Left colon (tissue), 2 donors: ENCODE measurements at regions not wholly inside any gene's neighbourhood (a gene's known extent, or its start where the extent isn't known, plus 50 kb on each side); places are given as distances from the start of the nearest gene placed in this dataset.
A peak's percentile ranks its signal among the peaks of the same experiment; 100 is the strongest.
"Not testable (repeated sequence)": the region's sequence is repeated elsewhere in the genome, so short reads cannot be mapped to it uniquely, and the experiment has no call there.

Experiments
- ATAC-seq: fragments of 200-7000 bp; cut with Tn5 transposase; one replicate; pipeline ENCODE4 v1.9.1; 2020; ENCODE audit warnings: mild to moderate bottlenecking, moderate library complexity
- DNase-seq, 2 donors: peaks; one replicate each; pipeline ENCODE4 v3.0.0-alpha.2; 2020
- intact Hi-C, 2 donors: fragments of 100-400 bp; cut with DNase I in 1 of 2; cut with micrococcal nuclease in 1 of 2; formaldehyde crosslinking; loops; one replicate each; pipeline versions ENCODE4 v1.11.2 to v1.14.0; 2022; cut with DNase I, micrococcal nuclease
- donor health status: DM: no; HTN: no; CAD: no.
- donor health status: DM: yes; HTN: yes; CAD: no.

GRCh38 chr11:45000918-45001317 is 50.2 kb upstream of the TP53I11 start:
- DNase-seq (no peak), ATAC-seq (no peak)
- intact Hi-C loops = no loop called here

DNA sequence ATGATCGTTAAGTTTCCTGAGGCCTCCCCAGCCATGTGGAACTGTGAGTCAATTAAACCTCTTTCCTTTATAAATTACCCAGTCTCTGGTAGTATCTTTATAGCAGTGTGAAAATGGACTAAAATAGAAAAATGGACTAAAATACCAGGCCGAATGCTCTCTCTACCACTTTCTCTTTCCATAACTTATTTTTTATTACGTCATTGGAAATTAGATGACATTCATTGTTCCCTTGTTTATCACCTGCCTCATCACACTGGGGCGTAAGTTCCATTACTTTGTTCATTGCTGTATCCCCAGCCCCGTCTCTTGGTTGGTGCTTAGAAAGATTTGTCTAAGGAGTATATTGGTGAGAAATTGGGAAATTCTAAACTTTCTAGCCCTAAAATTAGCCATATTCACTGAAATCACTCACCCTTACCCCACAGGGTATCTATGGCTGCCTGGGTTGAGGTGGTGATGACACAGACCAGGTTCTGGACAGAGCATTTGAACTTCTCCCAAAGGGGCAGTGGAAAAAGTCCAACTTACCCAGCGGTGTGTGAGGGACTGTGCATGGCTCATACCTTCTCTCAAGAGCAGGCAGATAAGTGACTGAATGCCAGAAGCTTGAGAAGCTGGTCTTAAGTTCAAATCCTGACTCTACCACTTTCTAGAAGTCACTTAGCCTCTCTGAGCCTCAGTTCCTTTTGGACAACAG is 50.9 kb upstream of the TP53I11 start:
- intact Hi-C loops = no loop called here
- no peak for ATAC-seq
- DNase-seq = no peak

GRCh38 chr11:45005106-45005505 is 54.4 kb upstream of the TP53I11 start:
- intact Hi-C loops = no loop called here
- DNase-seq = no peak
- no peak for ATAC-seq

GRCh38 chr11:45007011-45007410 is 56.3 kb upstream of the TP53I11 start:
- intact Hi-C loops = no loop called here
- ATAC-seq = no peak
- no peak for DNase-seq

DNA sequence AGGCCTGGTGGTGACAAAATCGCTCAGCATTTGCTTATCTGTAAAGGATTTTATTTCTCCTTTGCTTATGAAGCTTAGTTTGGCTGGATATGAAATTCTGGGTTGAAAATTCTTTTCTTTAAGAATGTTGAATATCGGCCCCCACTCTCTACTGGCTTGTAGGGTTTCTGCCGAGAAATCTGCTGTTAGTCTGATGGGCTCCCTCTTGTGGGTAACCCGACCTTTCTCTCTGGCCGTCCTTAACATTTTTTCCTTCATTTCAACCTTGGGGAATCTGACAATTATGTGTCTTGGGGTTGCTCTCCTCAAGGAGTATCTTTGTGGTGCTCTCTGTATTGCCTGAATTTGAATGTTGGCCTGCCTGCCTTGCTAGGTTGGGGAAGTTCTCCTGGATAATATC is 65.3 kb upstream of the TP53I11 start:
- ATAC-seq, DNase-seq, intact Hi-C loops: not testable (repeated sequence)

- DNase-seq, intact Hi-C loops, ATAC-seq: not testable (repeated sequence)
Measured at GRCh38 chr11:45016446-45016845, 65.8 kb upstream of the TP53I11 start.

DNA sequence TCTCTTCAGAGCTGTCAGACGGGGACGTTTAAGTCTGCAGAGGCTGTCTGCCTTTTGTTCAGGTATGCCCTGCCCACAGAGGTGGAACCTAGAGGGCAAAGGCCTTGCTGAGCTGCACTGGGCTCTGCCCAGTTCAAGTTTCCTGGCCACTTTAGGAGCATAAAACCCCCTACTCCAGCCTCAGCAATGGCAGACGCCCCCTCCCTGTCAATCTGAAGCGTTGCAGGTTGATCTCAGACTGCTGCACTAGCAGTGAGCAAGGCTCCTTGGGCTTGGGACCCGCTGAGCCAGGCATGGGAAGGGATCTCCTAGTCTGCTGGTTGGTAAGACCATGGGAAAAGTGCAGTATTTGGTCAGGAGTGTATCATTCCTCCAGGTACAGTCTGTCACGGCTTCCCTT is 66.6 kb upstream of the TP53I11 start:
- no peak for DNase-seq
- ATAC-seq = no peak
- intact Hi-C loops = no loop called here

DNA sequence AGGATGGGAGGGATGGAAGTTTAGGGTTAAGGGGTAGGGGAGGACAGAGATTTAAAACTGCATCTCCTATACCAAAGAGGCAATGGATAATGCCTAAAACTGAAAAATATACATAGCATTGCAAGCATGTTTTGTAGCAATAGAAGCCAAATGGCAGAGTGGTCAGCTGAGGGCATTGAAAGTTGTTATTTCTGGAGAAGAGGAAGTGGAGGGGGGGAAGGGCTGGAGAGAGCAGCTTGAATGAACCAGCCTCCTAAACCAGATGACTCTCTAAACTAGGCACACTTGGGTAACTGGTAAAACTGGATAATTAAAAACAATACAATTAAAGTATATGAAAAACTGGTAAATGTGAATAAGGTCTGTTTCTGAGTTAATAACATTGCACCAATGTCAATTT is 70.3 kb upstream of the TP53I11 start:
- intact Hi-C loops = no loop called here
- DNase-seq (no peak), ATAC-seq (no peak)

- ATAC-seq (no peak), DNase-seq (peak; percentile 42 to 49)
- intact Hi-C loops = no loop called here
Measured at GRCh38 chr11:45021692-45022141, 71.0 kb upstream of the TP53I11 start.

DNA sequence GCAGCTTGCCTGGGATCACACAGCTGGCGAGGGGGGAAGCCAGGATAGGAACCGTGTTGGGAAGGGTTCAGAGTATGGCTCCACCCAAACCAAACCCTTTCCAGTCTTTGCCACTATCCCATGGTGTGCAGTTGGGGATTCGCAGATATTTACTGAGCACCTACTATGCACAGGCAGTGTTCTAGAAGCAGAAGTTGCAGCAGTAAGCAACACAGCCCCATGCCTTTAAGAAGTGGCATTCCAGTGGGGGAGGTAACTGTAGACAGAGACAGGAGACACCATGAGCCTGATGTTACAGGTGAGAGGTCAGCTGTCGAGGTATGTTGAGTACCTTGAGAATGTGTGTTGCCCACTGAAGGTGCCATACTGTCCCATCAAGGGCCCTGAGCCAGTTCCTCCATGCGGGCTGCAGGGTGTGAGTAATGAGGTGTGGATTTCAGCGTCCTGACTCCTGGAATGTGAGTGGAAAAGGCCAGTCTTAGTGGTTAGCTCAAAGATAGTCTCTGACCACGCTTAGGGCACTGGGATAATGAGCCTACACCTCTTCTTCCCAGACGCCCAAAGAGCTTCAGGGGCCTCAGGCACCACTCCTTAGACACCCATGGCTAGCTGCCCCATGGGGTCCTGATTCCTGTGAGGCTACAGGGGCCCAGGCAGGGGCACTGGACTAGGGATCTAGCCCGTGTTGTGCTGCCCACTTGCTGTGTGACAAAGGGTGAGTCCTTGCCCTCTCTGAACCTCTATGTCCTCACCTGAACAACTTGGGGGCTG is 71.8 kb upstream of the TP53I11 start:
- DNase-seq = no peak
- no peak for ATAC-seq
- intact Hi-C loops = no loop called here

DNA sequence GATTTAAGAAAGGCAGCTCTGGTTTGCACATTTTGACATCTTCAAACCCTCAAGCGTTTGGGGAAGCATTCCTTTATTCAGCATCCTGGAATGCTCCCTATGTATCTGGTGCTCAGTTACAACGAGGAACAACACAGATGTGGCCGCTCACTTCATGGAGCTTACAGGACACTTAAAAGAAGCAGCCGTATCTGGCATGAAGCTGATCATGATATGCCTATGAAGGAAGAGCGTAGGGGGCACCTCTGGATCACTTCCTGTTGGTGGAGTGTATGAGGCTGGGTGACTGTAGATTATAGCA is 72.3 kb upstream of the TP53I11 start:
- ATAC-seq (no peak), DNase-seq (no peak)
- intact Hi-C loops = no loop called here

GRCh38 chr11:45024316-45024715 is 73.6 kb upstream of the TP53I11 start:
- ATAC-seq = no peak

DNA sequence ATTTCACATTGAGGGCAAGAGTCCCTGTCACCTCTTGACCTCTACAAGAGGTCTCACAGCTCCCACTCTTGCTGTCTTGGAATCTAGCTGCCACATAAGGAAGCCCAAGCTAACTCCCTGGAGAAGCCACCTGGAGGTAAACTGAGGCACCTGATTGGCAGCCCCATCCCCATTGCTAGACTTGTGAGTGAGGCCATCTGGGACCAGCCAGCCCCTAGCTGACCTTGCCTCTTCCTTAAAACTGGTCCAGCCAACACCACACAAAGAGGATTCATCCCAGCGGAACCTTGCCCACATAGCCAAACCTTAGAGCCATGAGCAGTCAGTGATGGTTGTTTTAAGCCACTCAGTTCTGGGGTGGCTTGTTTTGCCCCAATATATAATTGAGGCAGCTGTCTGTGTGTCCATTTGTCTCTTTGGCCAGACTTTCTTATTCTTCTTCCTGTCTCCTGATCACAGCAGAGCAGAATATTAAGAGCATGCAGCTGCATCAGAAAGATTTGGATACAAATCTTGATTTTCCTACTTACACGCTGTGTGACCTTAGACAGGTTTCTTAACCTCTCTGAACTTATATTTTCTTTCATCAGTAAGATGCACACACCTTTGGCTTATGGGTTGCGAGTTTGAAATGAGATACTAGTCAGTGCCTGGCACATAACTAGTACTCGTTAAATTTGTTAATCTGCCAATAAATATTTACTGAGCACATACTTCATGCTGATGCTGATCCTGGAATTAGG is 74.3 kb upstream of the TP53I11 start:
- DNase-seq (no peak), ATAC-seq (no peak)
- intact Hi-C loops = no loop called here

More at GRCh38 chr11:45024316-45024715, 73.6 kb upstream of the TP53I11 start:
- no peak for DNase-seq
- intact Hi-C loops = no loop called here

DNA sequence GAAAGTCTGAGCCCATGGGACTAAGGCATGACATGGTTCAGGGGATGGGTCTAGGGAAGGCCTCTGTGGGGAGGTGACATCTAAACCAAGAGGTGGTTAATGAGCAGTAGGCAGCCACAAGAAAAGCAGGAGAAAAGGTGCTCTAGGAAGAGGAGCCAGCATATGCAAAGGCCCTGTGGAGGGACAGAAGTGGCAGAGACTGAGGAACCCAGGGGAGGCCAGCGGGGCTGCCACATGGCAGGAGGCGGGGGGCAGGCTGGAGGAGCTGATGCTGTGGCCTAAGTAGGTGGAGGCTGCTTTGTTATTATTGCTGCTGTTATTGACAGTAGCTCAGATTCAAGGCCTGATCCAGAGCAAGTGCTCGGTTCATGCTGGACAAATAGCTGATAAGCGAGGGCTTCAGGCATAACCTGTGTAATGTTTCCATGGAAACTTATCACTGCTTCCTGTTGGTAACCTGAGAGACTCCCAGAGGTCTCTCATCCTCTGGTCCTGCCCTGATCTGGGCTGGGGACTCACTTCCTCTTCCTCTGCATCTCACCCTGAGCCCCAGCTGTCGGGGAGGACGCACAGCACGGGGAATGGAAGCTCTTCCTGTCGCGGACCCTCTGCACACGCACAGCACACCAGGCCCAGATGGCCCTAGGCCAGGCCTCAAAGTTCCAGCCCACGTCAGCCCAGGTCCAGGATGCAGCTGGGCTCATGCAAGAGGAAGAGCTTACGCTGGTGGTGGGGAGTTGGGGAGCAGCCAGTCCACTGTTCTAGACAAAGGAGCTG is 75.2 kb upstream of the TP53I11 start:
- ATAC-seq (peak; percentile 36), DNase-seq (peak; percentile 23 to 44)
- intact Hi-C loops = no loop called here

- intact Hi-C loops = no loop called here
- ATAC-seq (no peak), DNase-seq (no peak)
Measured at GRCh38 chr11:45026835-45027234, 76.2 kb upstream of the TP53I11 start.

DNA sequence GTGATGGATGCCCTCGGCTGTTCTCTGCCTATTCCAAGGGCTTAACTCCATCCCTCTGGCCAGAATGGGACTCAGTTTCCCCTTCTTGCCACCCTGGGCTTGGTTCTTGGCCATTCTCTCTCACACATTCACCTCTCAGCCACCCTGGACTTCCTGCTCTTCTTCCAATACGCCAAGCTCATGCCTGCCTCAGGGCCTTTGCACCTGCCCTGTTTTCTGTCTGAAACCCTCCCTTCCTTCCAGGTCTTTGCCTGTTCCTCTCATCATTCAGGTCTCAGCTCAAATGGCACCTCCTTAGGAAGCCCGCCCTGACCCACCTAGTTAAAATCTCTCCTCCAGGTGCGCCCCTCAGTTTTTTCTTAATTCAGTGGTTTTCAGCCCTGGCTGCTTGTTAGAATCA is 76.6 kb upstream of the TP53I11 start:
- intact Hi-C loops = no loop called here
- ATAC-seq (no peak), DNase-seq (no peak)

DNA sequence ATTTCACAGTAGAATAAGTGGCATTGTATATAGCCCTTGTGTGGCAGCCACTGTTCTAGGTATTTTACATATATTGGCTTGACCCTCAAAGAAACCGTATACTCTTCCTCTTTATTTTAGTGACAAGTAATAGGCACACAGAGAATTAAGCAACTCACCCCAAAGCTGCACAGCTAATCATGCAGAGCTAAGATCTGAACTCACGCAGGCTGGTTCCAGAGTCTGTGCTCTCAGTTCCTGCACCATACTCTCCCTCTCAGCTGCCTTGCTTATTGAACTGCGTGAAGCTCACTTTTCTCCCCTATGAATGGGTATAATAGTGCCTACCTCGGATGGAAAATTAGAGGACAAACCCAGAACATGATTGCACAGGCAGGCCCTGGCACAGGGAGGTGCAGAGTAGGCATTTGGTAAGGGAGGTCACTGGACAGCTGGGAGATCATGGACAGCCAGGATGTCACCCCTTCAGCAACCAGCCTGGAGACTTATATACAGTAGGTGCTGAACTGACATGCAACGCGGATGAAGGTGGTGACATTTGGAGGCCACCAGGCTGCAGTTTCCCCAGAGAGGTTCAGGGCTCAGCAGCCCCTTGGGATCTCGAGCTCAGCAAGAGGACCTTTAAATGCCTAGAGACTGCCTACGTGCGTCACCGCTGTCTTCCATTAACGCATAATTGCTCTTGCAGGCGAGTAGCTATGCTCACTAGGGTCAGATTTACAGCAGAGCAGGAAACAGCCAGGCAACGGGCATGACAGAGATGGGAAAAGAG is 78.4 kb upstream of the TP53I11 start:
- ATAC-seq (no peak), DNase-seq (no peak)
- intact Hi-C loops = no loop called here

GRCh38 chr11:45030778-45031177 is 80.1 kb upstream of the TP53I11 start:
- no peak for DNase-seq
- intact Hi-C loops = no loop called here
- ATAC-seq = no peak
